ENCODE measurements at regions not wholly inside any gene's neighbourhood (a gene's known extent, or its start where the extent isn't known, plus 50 kb on each side); places are given as distances from the start of the nearest gene placed in this dataset.
A peak's percentile ranks its signal among the peaks of the same experiment; 100 is the strongest.

DNA sequence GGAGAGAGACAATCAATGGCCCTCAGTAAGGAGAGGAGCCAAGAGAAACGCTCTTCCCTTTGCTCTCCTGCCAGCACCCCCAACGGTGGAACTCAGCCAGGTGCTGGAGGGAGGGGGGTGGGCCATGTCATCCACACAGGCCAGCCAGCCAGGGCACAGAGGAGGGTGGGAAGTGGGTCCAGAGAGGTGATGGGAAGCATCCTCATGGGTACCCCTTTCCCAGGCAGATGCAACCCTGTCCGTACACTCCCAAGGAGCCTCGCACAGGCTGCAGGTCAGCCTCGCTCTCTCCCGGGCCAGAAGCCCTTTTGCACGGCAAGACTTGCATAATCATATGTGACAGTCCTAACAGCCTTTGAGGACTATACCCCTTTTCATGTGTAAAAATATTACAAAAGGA is 142.0 kb upstream of the NAMPT start:
- ATAC-seq (no peak), DNase-seq (no peak)
- Mint-ChIP-seq H3K9me3 (ENCODE audit: low read depth) (no peaks in the 10 kb centered on the region), H3K4me3 (no peak overlapping the region), H3K36me3 (no peaks in the 10 kb centered on the region), H3K27me3 (no peaks in the 10 kb centered on the region), H3K4me1 (peaks cover 34% of the 10 kb centered on the region), H3K27ac (no peak overlapping the region)
- CTCF ChIA-PET = no interaction called here

DNA sequence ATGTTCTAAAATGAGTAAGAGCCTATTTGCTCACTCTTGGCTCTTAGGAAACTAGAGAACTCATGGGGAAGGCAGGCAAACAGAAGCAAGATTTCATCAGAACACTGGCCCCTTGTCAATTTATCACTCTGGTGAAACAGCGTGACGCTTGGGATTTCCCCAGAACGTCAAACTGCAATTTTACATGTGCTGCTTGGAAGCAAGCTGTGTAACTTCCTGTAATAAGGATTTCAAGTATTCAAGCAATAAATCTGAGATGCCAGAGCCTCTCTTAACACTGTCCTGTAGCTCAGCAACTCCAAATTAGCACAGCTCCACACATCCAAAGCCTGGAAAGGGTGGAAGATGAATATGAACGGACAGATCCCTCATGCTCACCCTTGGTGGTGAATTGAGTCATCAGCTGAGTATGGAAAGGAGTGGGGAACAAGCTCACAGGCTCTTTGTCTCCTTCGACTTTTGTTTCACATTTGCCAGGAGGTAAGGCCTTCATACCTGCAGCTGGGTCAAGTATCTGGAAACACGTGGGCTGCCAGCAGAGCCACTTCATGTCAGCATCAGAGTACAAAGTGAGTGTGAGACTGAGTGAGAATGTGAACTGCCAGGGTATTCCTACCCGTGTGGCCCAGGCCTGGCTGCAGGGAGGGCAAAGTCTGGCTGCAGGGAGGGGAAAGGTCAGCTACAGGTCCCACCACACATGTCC is 140.4 kb upstream of the NAMPT start:
- Mint-ChIP-seq H3K27ac (peak overlapping the region; percentile 75), H3K9me3 (ENCODE audit: low read depth) (no peaks in the 10 kb centered on the region), H3K36me3 (no peaks in the 10 kb centered on the region), H3K27me3 (no peaks in the 10 kb centered on the region), H3K4me1 (peaks cover 46% of the 10 kb centered on the region), H3K4me3 (no peak overlapping the region)
- CTCF ChIA-PET = interaction anchor here (0.8 to 2.2 kb wide), 3 partner anchors 37 to 248 kb away, joined by 4 to 8 read pairs (median 4); partner anchors contain the start of gene NAMPT
- DNase-seq (peak; percentile 78), ATAC-seq (peak; percentile 81)

DNA sequence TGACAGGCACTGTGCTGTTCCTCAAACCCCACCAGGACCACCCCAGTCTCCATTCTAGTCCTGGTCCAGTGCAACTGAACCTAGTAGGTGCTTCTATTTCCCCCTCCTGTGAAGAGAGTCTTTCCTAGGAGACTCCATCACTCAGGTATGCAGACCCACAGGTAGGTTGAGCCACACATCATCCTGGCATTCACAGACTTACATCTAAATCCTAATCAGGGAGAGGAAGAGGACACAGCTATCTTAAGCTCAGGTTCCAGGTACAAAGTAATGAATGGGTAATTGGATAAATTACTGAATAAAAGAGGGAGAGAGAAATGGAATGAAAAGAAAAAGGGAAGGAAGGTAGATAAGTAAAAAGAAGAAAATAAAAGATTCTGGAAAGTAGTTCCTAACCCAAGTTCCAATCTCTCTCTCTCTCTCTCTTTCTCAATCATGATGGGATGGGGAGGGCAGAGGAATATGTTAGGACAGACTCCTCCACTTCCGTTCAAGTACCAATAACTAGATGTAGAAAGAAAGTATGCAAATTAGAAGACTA is 139.8 kb upstream of the NAMPT start:
- Mint-ChIP-seq H3K27ac (peak overlapping the region; percentile 75), H3K4me3 (peak overlapping the region; percentile 2), H3K36me3 (peaks cover 4% of the 10 kb centered on the region), H3K27me3 (no peaks in the 10 kb centered on the region), H3K9me3 (ENCODE audit: low read depth) (no peaks in the 10 kb centered on the region), H3K4me1 (peaks cover 52% of the 10 kb centered on the region)
- ATAC-seq = no peak
- no peak for DNase-seq
- CTCF ChIA-PET = interaction anchor here (0.8 to 2.2 kb wide), 2 partner anchors 38 to 248 kb away, joined by 4 to 8 read pairs; no protein-coding TSS in a partner anchor

DNA sequence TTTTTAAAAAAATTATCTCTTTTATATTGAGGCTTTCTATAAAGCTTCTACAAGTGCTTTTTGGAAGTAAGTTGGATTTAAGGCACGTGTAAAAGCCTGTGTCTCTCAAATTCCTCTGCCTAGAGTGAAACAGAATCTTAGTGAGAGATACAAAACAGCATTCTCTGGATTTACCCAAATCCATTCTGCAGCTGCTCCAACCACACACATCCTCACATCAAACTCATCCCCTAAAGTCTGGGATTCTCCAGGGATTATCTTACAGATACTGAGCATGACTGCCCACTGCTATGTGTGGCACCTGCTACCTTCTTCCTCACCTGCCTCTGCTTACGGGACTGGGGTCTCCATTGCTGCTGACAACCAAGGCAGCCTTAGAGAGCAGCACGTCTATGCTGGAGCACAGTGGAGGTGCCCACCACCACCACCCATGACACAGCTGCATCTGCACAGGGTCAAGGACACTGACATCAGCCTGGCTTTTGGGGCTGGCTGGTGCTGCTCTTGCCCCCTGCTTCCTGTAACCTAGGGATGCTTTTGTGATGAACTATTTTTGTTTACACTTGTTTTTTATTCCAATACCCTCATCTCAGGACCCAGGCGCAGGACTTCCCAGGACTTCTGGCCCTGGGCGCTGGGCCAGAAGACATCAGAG is 139.2 kb upstream of the NAMPT start:
- CTCF ChIA-PET = interaction anchor here (2.2 kb wide), 1 partner anchor 247 kb away, joined by 8 read pairs; no protein-coding TSS in a partner anchor
- H3K4me3 Mint-ChIP-seq = no peak overlapping the region
- H3K9me3 Mint-ChIP-seq (ENCODE audit: low read depth) = no peaks in the 10 kb centered on the region
- no peaks in the 10 kb centered on the region for H3K27me3 Mint-ChIP-seq
- DNase-seq (no peak), ATAC-seq (no peak)
- peaks cover 57% of the 10 kb centered on the region for H3K4me1 Mint-ChIP-seq
- peak overlapping the region; percentile 75 for H3K27ac Mint-ChIP-seq
- peaks cover 4% of the 10 kb centered on the region for H3K36me3 Mint-ChIP-seq

DNA sequence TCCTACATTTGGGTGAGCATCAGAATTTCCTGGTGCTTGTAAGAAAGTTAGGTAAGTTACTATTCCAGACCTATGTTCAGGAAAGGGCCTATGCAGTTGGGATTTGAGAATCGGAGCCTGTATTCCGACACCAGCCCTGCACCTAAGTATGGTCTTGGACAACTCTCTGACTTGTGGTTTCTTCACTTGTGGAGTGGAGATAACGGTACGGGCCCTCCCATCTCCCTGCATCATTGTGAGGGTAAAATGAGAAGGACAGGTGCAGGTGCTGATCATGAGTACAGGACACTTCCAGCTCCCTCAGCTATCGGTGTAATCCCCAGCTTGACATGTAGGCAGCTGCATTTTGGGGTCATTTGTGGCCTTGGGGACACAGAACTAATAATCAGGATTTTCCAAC is 138.3 kb upstream of the NAMPT start:
- DNase-seq (no peak), ATAC-seq (no peak)
- Mint-ChIP-seq H3K36me3 (peaks cover 6% of the 10 kb centered on the region), H3K27me3 (no peaks in the 10 kb centered on the region), H3K4me3 (no peak overlapping the region), H3K27ac (no peak overlapping the region), H3K9me3 (ENCODE audit: low read depth) (no peaks in the 10 kb centered on the region), H3K4me1 (peaks cover 64% of the 10 kb centered on the region)
- CTCF ChIA-PET = interaction anchor here (2.2 kb wide), 1 partner anchor 246 kb away, joined by 8 read pairs; no protein-coding TSS in a partner anchor

DNA sequence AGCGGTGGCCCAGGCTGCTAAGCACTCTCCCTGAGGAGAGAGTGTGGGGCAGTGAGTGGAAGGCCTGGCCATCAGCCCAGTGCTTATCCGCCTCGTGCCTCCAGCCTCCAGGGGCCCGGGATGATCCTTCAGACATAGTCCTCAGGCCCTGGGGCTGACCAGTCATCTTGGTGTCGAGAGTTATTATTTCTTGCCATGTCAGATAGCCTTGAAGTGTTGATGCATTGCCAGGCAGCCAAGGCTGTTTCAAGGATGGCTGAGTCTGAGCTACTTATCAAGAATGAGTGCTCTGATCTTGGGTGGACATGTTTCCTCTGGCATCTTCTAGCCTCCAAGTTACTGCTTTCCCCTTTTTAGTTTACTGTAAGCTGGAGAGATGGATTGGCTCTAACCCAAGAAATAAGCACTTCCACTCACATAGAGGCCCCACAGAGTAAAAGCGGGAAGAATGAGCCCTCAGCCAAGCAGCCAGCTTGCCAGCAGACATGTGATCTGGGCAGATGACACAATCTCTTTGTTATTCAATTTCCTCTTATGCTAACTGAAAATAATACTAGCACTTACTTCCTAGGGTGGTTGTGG is 136.5 kb upstream of the NAMPT start:
- Mint-ChIP-seq H3K27me3 (no peaks in the 10 kb centered on the region), H3K4me1 (peaks cover 73% of the 10 kb centered on the region), H3K9me3 (ENCODE audit: low read depth) (peaks cover 5% of the 10 kb centered on the region), H3K4me3 (no peak overlapping the region), H3K36me3 (peaks cover 17% of the 10 kb centered on the region), H3K27ac (no peak overlapping the region)
- no peak for DNase-seq
- ATAC-seq = no peak
- CTCF ChIA-PET = no interaction called here

DNA sequence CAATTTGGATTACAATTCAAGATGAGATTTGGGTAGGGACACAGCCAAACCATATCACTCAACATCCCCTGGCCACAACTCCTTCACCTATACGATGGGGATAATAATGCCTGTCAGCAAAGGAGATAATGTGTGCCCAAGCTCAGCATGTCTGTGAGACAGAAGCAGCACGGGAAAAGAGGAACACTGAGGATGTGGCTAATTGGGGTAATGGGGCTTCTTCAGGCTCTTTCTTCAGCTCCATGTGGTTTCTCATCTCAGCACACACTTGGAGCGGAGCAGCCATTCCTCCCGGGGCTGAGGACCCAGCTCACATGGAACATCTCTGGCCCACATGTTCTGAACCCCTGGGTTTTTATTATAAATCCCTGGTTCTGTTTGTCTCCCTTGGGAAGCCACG is 136.0 kb upstream of the NAMPT start:
- Mint-ChIP-seq H3K27ac (no peak overlapping the region), H3K4me3 (no peak overlapping the region), H3K27me3 (no peaks in the 10 kb centered on the region), H3K36me3 (peaks cover 19% of the 10 kb centered on the region), H3K9me3 (ENCODE audit: low read depth) (peaks cover 7% of the 10 kb centered on the region), H3K4me1 (peaks cover 73% of the 10 kb centered on the region)
- CTCF ChIA-PET = no interaction called here
- no peak for DNase-seq
- ATAC-seq = no peak

DNA sequence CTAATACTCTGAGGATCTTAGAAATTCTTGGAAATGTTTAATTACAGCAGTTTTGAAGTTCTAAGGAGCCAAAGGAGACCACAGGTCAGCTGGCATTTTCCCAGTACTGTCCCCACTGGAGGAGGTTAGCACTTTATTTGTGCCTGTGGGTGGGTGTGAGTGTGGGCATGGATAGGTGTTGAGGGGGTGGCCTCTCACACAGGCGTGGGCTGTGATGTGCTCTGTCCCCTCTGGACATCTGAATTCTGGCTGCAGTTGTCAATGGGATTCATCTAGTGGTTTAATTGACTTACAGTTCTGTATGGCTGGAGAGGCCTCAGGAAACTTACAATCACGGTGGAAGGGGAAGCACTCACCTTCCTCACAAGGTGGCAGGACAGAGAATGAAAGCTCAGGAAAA is 135.4 kb upstream of the NAMPT start:
- H3K4me3 Mint-ChIP-seq = no peak overlapping the region
- H3K4me1 Mint-ChIP-seq = peaks cover 68% of the 10 kb centered on the region
- H3K27ac Mint-ChIP-seq = no peak overlapping the region

DNA sequence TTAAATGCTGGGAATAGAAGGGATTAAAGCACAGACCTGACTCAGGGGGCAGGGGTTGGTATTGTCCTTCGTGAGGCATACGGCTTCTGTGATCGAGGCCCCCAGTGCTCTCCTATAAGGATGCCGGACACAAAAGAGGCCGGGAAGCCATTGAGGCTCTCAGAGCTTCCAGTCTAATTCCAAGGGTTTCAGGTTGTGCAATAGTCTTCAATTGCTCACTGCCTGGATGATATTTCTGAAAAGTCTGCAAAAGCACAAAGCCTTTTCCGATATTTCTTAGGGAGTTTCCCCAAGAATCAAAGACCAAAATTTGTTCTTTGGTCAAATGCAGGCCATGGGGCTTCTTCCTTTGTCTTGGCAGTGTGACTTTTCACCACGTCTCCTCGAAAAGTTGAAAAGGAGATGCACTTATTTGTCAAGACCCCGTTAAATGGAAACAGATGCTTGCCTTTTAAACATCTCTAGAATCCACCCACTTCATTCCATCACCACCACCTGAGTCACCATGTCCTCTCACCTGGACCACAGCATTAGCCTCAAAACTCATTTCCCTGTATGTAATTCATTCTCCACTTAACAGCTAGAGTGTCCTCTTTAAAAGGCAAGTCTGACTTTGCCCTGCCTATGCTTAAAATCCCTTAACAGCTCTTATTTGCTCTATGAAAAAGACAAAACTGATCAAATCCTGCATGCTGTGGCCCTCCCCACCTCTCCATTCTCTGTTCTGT is 134.8 kb upstream of the NAMPT start:
- ATAC-seq (peak; percentile 41), DNase-seq (peak; percentile 50)
- peaks cover 7% of the 10 kb centered on the region for H3K9me3 Mint-ChIP-seq (ENCODE audit: low read depth)
- no peak overlapping the region for H3K27ac Mint-ChIP-seq
- peaks cover 3% of the 10 kb centered on the region for H3K27me3 Mint-ChIP-seq
- peaks cover 63% of the 10 kb centered on the region for H3K4me1 Mint-ChIP-seq
- peaks cover 24% of the 10 kb centered on the region for H3K36me3 Mint-ChIP-seq
- no peak overlapping the region for H3K4me3 Mint-ChIP-seq
- CTCF ChIA-PET = no interaction called here

More for the DNA sequence above, 135.4 kb upstream of the NAMPT start:
- DNase-seq = no peak
- peaks cover 7% of the 10 kb centered on the region for H3K9me3 Mint-ChIP-seq (ENCODE audit: low read depth)
- CTCF ChIA-PET = no interaction called here
- H3K36me3 Mint-ChIP-seq = peaks cover 23% of the 10 kb centered on the region
- peaks cover 2% of the 10 kb centered on the region for H3K27me3 Mint-ChIP-seq
- no peak for ATAC-seq

DNA sequence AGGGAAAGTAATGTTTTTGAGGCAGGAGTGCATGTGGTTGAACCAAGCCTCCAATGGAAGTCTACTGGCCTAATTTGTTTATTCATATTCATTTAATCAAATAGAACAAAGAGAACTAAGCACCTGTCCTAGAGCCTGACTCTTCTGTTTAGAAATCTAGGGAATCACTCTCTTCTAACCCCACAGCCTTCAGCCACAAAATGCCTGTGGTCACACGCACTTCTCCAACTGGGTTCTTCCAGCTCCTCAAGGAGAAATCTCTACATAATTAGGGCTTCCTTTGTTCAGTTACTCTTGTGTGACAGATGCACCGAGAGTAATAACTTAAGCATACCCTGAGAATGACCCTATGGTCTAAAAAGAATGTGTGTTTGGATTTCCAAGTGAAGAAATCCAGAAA is 133.7 kb upstream of the NAMPT start:
- Mint-ChIP-seq H3K27me3 (peaks cover 4% of the 10 kb centered on the region), H3K4me1 (peaks cover 53% of the 10 kb centered on the region), H3K27ac (peak overlapping the region; percentile 5), H3K9me3 (ENCODE audit: low read depth) (peaks cover 7% of the 10 kb centered on the region), H3K4me3 (no peak overlapping the region), H3K36me3 (peaks cover 24% of the 10 kb centered on the region)
- DNase-seq = no peak
- CTCF ChIA-PET = no interaction called here
- ATAC-seq = no peak

DNA sequence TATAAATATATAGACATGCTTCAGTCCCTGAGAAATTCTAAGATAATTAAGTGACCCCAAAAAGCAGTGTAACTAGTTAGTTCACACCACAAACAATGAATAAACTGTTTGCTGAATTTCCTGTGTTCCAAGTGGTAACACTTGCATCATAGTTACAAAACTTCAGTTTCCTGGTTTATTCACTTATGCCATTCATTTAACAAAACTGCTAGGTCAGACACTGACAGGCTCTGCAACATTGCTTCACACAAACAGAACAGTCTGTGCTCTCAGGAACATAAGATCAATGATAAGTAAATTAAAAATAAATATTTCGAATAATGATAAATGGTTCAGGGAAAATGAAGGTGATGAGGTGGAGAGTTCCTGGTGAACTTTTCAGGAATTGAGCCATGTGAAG is 133.3 kb upstream of the NAMPT start:
- H3K4me3 Mint-ChIP-seq = no peak overlapping the region
- peaks cover 50% of the 10 kb centered on the region for H3K4me1 Mint-ChIP-seq
- H3K27ac Mint-ChIP-seq = no peak overlapping the region
- CTCF ChIA-PET = no interaction called here
- DNase-seq = no peak
- ATAC-seq = peak; percentile 55
- H3K27me3 Mint-ChIP-seq = peaks cover 6% of the 10 kb centered on the region
- H3K36me3 Mint-ChIP-seq = peaks cover 24% of the 10 kb centered on the region
- H3K9me3 Mint-ChIP-seq (ENCODE audit: low read depth) = peaks cover 7% of the 10 kb centered on the region

DNA sequence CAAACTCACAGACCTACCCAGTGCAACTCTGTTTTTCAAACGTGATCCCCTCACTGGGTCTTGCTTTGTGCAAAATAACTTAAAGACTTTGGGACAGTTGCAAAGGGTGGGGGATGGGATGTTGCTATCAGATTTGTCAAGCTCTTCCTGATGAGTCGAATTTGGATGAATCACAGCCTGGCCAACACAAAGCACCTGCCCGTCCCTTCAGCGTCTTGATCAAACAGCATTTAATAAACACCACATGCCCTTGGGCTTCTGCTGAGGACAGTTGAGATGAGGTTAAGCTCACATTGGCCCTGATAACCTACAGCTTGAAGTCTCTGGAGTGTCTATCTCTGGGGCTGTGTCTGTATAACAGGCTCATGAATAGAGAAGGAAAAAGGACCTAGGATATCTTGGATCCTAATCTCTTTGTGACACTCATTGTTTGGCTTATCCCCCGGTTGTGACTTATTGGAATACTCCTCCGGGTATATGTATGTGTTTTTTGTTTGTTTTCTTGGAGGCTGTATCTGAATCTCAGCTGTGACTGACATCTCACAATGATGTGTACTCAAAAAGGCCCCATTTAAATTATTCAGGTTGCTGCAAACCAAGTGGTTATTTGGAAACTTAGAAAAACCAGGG is 132.6 kb upstream of the NAMPT start:
- DNase-seq = no peak
- no peak overlapping the region for H3K4me3 Mint-ChIP-seq
- CTCF ChIA-PET = interaction anchor here (1.2 kb wide), 1 partner anchor 241 kb away, joined by 4 read pairs; no protein-coding TSS in a partner anchor
- peaks cover 45% of the 10 kb centered on the region for H3K4me1 Mint-ChIP-seq
- H3K9me3 Mint-ChIP-seq (ENCODE audit: low read depth) = peaks cover 7% of the 10 kb centered on the region
- peaks cover 24% of the 10 kb centered on the region for H3K36me3 Mint-ChIP-seq
- H3K27me3 Mint-ChIP-seq = peaks cover 6% of the 10 kb centered on the region
- H3K27ac Mint-ChIP-seq = no peak overlapping the region
- no peak for ATAC-seq

DNA sequence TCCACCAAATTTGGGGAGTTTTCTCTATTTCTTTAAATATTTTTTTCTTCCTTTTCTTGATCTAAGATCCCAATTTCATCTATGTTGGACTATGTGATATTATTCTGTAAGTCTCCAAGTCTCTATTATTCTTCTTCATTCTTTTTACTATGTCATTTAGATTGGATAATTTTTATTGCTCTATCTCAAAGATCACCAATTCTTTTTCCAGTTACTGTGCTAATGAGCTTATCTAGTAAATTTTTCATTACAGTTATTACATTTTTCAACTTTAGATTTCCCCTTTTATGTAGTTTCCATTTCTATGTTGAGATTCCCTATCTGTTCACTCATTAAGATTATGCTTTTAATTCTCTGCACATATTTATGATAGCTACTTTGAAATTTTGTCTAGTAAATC is 131.6 kb upstream of the NAMPT start:
- peaks cover 27% of the 10 kb centered on the region for H3K36me3 Mint-ChIP-seq
- peaks cover 7% of the 10 kb centered on the region for H3K9me3 Mint-ChIP-seq (ENCODE audit: low read depth)
- H3K27me3 Mint-ChIP-seq = peaks cover 11% of the 10 kb centered on the region
- no peak overlapping the region for H3K27ac Mint-ChIP-seq
- H3K4me3 Mint-ChIP-seq = no peak overlapping the region
- DNase-seq (no peak), ATAC-seq (no peak)
- CTCF ChIA-PET = interaction anchor here (1.2 to 1.4 kb wide), 2 partner anchors 58 to 240 kb away, joined by 3 to 4 read pairs; no protein-coding TSS in a partner anchor
- H3K4me1 Mint-ChIP-seq = peaks cover 38% of the 10 kb centered on the region

Measured in activated CD8-positive, alpha-beta memory T cell treated with anti-CD3 and anti-CD28 coated beads, Interleukin-2, amount 10 ng/mL, durations not matched to agents 7 days and 5 days (primary cell).